K562 (cell line): ENCODE measurements at regions not wholly inside any gene's neighbourhood (a gene's known extent, or its start where the extent isn't known, plus 50 kb on each side); places are given as distances from the start of the nearest gene placed in this dataset.

Experiments used
- ATAC-seq: fragments of 200-7000 bp; cut with Tn5 transposase; 3 replicates; pipeline ENCODE4 v1.9.1; 2020; ENCODE audit warnings: moderate library complexity
- BruUV-seq: library from RNA; stranded (reverse); fragments of 400-500 nt; replicated peaks from 2 replicates; lab custom pipeline; 2021; lab: Mats Ljungman, UMichigan
- CTCF ChIA-PET: fragments of 300-600 bp; formaldehyde crosslinking; extraction: SDS; loops from one replicate; lab custom pipeline; 2021; ENCODE audit warnings: low intra/inter-chr PET ratio; lab: Yijun Ruan, JAX
- POLR2A ChIA-PET: fragments of 300-600, 350-650 bp; sonication (Branson Sonifier 250); formaldehyde crosslinking; extraction: SDS; loops from one replicate; lab custom pipeline; 2021; ENCODE audit warnings: antibody characterized with exemption, inconsistent platforms; lab: Yijun Ruan, JAX
- DNase-seq, 4 experiments: peaks; one replicate each; pipeline versions ENCODE4 v3.0.0 to v3.0.0-alpha.2; 2011 to 2018; ENCODE audit warnings: low spot score in 3 of 4, mixed read lengths in 3 of 4; ENCODE audit errors: extremely low read depth in 1 of 4
- FAIRE-seq: peaks from 2 replicates; lab custom pipeline; 2011; peaks lifted over from hg19 to GRCh38; lab: Jason Lieb, UNC
- H2AFZ ChIP-seq: 2 replicates; pipeline ENCODE4 v1.6.0; 2011; ENCODE audit warnings: low read depth, low read length, control low read depth, inconsistent platforms
- H3K27ac ChIP-seq: fragments of 200-600 bp; 3 replicates; pipeline ENCODE4 v1.8.0; 2011; ENCODE audit warnings: low read depth, mild to moderate bottlenecking, control low read depth, inconsistent platforms, low read length, moderate library complexity, mixed read lengths; ENCODE audit errors: extremely low read depth
- H3K27me3 ChIP-seq, 2 experiments: fragments of 300-600 bp in 1 of 2; 2 replicates in 1 of 2; 3 replicates in 1 of 2; pipeline versions ENCODE4 v1.6.0 to v1.8.0; 2011; ENCODE audit warnings: inconsistent platforms in 2 of 2, low read length in 2 of 2, mild to moderate bottlenecking in 1 of 2, mixed read lengths in 1 of 2, moderate library complexity in 1 of 2; ENCODE audit not compliant: control insufficient read depth in 2 of 2, insufficient read depth in 2 of 2
- H3K36me3 ChIP-seq: fragments of 300-600 bp; 3 replicates; pipeline ENCODE4 v1.8.0; 2011; ENCODE audit warnings: mild to moderate bottlenecking, low read length, inconsistent platforms; ENCODE audit not compliant: control insufficient read depth, insufficient read depth
- H3K4me1 ChIP-seq, 2 experiments: fragments of 200-600 bp in 1 of 2; replicated peaks in 1 of 2; 2 replicates in 1 of 2; 3 replicates in 1 of 2; pipeline versions ENCODE4 v1.5.1 to v1.8.0; 2011; ENCODE audit warnings: inconsistent platforms in 2 of 2, low read length in 2 of 2, mild to moderate bottlenecking in 1 of 2, mixed read lengths in 1 of 2, moderate library complexity in 1 of 2; ENCODE audit not compliant: control insufficient read depth in 2 of 2, insufficient read depth in 2 of 2
- H3K4me2 ChIP-seq: 2 replicates; pipeline ENCODE4 v1.6.1; 2011; ENCODE audit warnings: low read length, control low read depth, inconsistent platforms, mixed read lengths; ENCODE audit not compliant: insufficient read depth
- H3K4me3 ChIP-seq: fragments of 200-600 bp; sonication (generic), shearing (Covaris generic); 2 replicates; pipeline ENCODE4 v1.5.1; 2016; ENCODE audit warnings: control low read depth, inconsistent platforms
- H3K79me2 ChIP-seq: fragments of 200-600 bp; 3 replicates; pipeline ENCODE4 v1.8.0; 2011; ENCODE audit warnings: low read length, inconsistent platforms; ENCODE audit not compliant: control insufficient read depth, insufficient read depth
- H3K9ac ChIP-seq, 2 experiments: 2 replicates each; pipeline versions ENCODE4 v1.6.0 to v1.6.1; 2011; ENCODE audit warnings: low read depth in 2 of 2, low read length in 2 of 2, control low read depth in 1 of 2, inconsistent platforms in 1 of 2, mild to moderate bottlenecking in 1 of 2, mixed read lengths in 1 of 2; ENCODE audit not compliant: insufficient read depth in 1 of 2
- H3K9me1 ChIP-seq: one replicate; pipeline ENCODE4 v1.6.0; 2011; ENCODE audit warnings: inconsistent platforms, mild to moderate bottlenecking, low read length, moderate library complexity; ENCODE audit not compliant: control insufficient read depth, insufficient read depth
- H3K9me3 ChIP-seq: replicated peaks from 2 replicates; pipeline ENCODE4 v1.5.1; 2011; ENCODE audit warnings: low read depth, low read length, inconsistent platforms; ENCODE audit not compliant: control insufficient read depth, insufficient read depth
- H4K20me1 ChIP-seq: replicated peaks from 2 replicates; pipeline ENCODE4 v1.6.1; 2011; ENCODE audit warnings: low read length, inconsistent platforms, mixed read lengths; ENCODE audit not compliant: control insufficient read depth, insufficient read depth
- FOXM1 ChIP-seq, 2 experiments: fragments of 450-650 bp in 1 of 2; sonication (generic) in 1 of 2; formaldehyde crosslinking in 1 of 2; IDR thresholded peaks; 2 replicates each; pipeline versions ENCODE4 v1.6.1 to v1.9.0; 2017 to 2022; ENCODE audit warnings: low read depth in 2 of 2, mild to moderate bottlenecking in 2 of 2, missing genetic modification reagents in 1 of 2, moderate library complexity in 1 of 2
- HEY1 ChIP-seq: fragments of 250-450 bp; sonication (Bioruptor Pico); IDR thresholded peaks from 2 replicates; pipeline ENCODE4 v1.5.0; 2020; ENCODE audit warnings: mild to moderate bottlenecking, moderate library complexity, borderline replicate concordance
- JUN ChIP-seq, 2 experiments: sonication (generic) in 1 of 2; formaldehyde crosslinking in 1 of 2; IDR thresholded peaks; 2 replicates each; pipeline versions ENCODE4 v1.6.1 to v1.8.0; 2012 to 2022; ENCODE audit warnings: borderline replicate concordance in 2 of 2, mild to moderate bottlenecking in 2 of 2, improper control_type of control experiment in 1 of 2, low read depth in 1 of 2, low read length in 1 of 2, missing genetic modification reagents in 1 of 2
- KDM1A ChIP-seq, 2 experiments: fragments of 450-650 bp; IDR thresholded peaks; 2 replicates each; pipeline ENCODE4 v1.6.1; 2016; ENCODE audit warnings: mild to moderate bottlenecking in 2 of 2
- MEF2A ChIP-seq: IDR thresholded peaks from 2 replicates; pipeline ENCODE4 v1.6.1; 2011; ENCODE audit warnings: low read depth, mild to moderate bottlenecking, low read length, moderate library complexity; ENCODE audit not compliant: control insufficient read depth
- NR3C1 ChIP-seq: sonication (generic); formaldehyde crosslinking; IDR thresholded peaks from 2 replicates; pipeline ENCODE4 v1.8.1; 2022; ENCODE audit warnings: missing genetic modification reagents
- WGBS: fragments of 100-300 bp; shearing (Covaris generic); methylation state at CpG from one replicate; pipeline ENCODE4 v1.1.6; 2016; ENCODE audit warnings: low coverage, mixed read lengths; ENCODE audit not compliant: insufficient coverage; ENCODE audit errors: missing lambda C conversion rate; 5-methylcytosine and 5-hydroxymethylcytosine counted together
- in situ Hi-C: fragments of 300-500 bp; cut with MboI; formaldehyde crosslinking; loops from 4 replicates; pipeline ENCODE4 v1.15.0; 2018; ENCODE audit warnings: inconsistent platforms, mixed read lengths
- intact Hi-C: fragments of 100-400 bp; cut with micrococcal nuclease; formaldehyde crosslinking; loops from 2 replicates; pipeline ENCODE4 v1.14.2; 2022

DNA sequence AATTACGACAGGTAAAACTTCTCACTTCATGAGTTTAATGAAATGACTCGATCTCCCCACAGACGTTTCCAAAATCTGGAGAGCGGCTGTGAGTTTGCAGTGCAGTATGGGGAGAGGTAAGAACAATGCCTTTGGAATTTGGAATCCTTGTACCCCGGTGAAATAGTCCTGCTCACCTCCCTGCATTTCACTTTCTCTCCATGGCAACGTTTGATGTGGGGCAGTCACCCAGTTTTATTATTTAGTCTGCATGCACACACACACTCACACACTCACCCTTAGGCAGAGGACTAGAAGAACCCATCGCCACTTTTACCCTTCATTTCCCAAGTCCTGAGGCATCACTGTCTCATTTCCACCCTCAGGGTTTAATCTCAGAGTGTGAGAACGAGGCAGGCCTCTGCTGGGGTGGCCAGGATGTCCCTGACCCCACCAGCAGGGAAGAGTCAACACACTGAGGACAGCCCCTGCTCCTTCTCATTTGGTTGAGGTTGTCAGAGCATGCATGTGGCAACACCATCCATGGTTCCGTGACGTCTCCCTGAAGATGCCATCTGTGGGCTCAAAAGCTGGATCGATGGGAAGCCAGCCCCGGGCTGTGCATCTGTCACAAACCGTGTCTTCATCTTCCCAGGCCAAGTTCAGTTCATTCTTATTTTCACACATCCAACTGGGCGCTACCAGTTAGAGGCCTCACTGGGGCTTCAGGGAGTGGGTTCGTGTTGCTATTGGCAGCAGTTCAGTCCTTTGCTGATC, 119.8 kb upstream of the TRIM2 start:
- H4K20me1 ChIP-seq, result peaks cover 6% of the 10 kb centered on the region
- CTCF ChIA-PET, result interaction anchor here (0.5 to 2.9 kb wide), 4 partner anchors 234 to 560 kb away, joined by 3 to 20 read pairs (median 4); no protein-coding TSS in a partner anchor
- no TSS peak for BruUV-seq
- POLR2A ChIA-PET, result interaction anchor here (0.7 kb wide), 2 partner anchors 12 to 193 kb away, joined by 3 read pairs; no protein-coding TSS in a partner anchor
- H3K79me2 ChIP-seq, result no peaks in the 10 kb centered on the region
- no peak overlapping the region for H3K4me2 ChIP-seq
- no peak overlapping the region for H3K9ac ChIP-seq
- 7% methylated on average over 15 of the region's 15 CpGs for WGBS
- H3K27me3 ChIP-seq, result peaks cover 4 to 47% of the 10 kb centered on the region in 2 experiments
- DNase-seq (no peak), ATAC-seq (no peak), FAIRE-seq (no peak)
- H3K4me3 ChIP-seq, result no peak overlapping the region
- intact Hi-C loops (loop anchor here (2.0 to 10.0 kb wide), 2 partner anchors 148 to 560 kb away; partner anchors contain the start of gene FHDC1), in situ Hi-C loops (no loop called here)
- H3K4me1 ChIP-seq, result no peaks in the 10 kb centered on the region
- H2AFZ ChIP-seq, result no peak overlapping the region
- H3K36me3 ChIP-seq, result no peaks in the 10 kb centered on the region
- no peak overlapping the region for H3K27ac ChIP-seq
- no peaks in the 10 kb centered on the region for H3K9me1 ChIP-seq
- H3K9me3 ChIP-seq, result no peaks in the 10 kb centered on the region
- TF ChIP-seq NR3C1 (CRISPR knock-in tag), result no peak
- no peak for TF ChIP-seq FOXM1 (IDR thresholded peaks at IDR 0.05; ENCODE audit: low read depth)
- no peak for TF ChIP-seq FOXM1 (CRISPR knock-in tag; IDR thresholded peaks at IDR 0.05; ENCODE audit: low read depth)
- TF ChIP-seq HEY1, result no peak
- TF ChIP-seq JUN (IDR thresholded peaks at IDR 0.05; ENCODE audit: borderline replicate concordance, low read depth, low read length), result no peak
- TF ChIP-seq JUN (CRISPR knock-in tag; IDR thresholded peaks at IDR 0.05; ENCODE audit: borderline replicate concordance), result no peak
- no peak for TF ChIP-seq MEF2A
- no peak for TF ChIP-seq KDM1A (IDR thresholded peaks at IDR 0.05)
